ENCODE measurements at regions not wholly inside any gene's neighbourhood (a gene's known extent, or its start where the extent isn't known, plus 50 kb on each side); places are given as distances from the start of the nearest gene placed in this dataset.

DNA sequence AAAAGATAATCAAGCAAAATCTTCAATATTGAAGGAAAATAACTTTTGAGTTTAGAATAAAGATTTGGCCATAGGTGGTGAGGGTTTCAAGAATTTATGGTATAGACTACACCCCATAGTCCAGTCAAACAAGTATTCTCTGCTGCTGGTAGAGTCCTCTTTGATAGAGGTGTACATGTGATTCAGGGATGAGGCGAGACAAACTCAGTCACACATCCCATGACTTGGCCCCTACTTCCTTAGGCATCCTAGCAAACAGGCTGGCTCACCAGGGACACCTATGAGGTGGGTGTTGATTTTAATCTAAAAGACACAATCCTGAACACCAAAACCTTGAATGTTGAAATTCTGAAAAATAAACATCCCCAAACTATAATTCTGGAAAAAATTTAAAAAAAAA, 78.1 kb upstream of the SLC25A13 start:
- no peak overlapping the region for H3K27ac ChIP-seq
- H3K27me3 ChIP-seq, result no peaks in the 10 kb centered on the region
- H3K9me3 ChIP-seq, result no peaks in the 10 kb centered on the region
- H3K36me3 ChIP-seq, result no peaks in the 10 kb centered on the region
- TF ChIP-seq, protein P1, sequence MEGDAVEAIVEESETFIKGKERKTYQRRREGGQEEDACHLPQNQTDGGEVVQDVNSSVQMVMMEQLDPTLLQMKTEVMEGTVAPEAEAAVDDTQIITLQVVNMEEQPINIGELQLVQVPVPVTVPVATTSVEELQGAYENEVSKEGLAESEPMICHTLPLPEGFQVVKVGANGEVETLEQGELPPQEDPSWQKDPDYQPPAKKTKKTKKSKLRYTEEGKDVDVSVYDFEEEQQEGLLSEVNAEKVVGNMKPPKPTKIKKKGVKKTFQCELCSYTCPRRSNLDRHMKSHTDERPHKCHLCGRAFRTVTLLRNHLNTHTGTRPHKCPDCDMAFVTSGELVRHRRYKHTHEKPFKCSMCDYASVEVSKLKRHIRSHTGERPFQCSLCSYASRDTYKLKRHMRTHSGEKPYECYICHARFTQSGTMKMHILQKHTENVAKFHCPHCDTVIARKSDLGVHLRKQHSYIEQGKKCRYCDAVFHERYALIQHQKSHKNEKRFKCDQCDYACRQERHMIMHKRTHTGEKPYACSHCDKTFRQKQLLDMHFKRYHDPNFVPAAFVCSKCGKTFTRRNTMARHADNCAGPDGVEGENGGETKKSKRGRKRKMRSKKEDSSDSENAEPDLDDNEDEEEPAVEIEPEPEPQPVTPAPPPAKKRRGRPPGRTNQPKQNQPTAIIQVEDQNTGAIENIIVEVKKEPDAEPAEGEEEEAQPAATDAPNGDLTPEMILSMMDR (IDR thresholded peaks at IDR 0.05), result no peak
- TF ChIP-seq POLR2A (IDR thresholded peaks at IDR 0.05), result no peak
- no peak for DNase-seq
- H3K4me1 ChIP-seq, result no peaks in the 10 kb centered on the region
- H3K4me3 ChIP-seq, result no peak overlapping the region

DNA sequence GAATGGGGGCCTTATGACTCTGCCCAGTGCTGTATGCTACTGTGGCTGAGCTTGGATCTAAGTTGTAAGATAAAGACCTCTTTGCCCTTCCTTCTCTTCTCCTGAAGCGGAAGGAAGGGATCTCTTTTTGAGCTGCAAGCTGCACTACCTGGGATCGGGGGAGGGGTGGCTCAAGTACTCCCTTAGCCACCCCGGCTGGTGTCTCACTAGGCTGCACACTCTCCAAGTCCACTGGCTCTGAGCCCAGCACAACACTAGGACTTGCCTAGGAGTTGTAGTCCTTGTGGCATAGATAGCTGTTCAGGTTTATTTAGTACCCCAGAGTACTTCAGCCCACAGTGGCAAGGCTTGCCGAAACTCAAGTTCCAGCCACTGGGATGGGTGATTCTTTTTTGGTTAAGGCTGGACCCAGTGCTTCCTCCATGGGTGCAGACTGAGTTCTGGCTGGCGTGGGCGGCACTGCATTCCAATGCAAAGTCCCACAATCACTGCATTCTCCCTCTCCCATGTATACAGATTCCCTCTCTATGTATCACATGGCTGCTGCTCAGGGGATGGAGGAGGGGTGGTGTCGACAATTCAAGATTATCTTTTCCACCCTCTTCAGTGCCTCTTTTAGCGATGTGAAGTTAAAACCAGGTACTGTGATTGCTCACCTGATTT, 76.2 kb upstream of the SLC25A13 start:
- Histone ChIP-seq H3K4me1 (no peaks in the 10 kb centered on the region), H3K4me3 (no peak overlapping the region), H3K36me3 (no peaks in the 10 kb centered on the region), H3K9me3 (no peaks in the 10 kb centered on the region), H3K27me3 (no peaks in the 10 kb centered on the region), H3K27ac (no peak overlapping the region)
- TF ChIP-seq, protein P1 (IDR thresholded peaks at IDR 0.05), result no peak
- TF ChIP-seq POLR2A (IDR thresholded peaks at IDR 0.05), result no peak
- DNase-seq, result no peak

DNA sequence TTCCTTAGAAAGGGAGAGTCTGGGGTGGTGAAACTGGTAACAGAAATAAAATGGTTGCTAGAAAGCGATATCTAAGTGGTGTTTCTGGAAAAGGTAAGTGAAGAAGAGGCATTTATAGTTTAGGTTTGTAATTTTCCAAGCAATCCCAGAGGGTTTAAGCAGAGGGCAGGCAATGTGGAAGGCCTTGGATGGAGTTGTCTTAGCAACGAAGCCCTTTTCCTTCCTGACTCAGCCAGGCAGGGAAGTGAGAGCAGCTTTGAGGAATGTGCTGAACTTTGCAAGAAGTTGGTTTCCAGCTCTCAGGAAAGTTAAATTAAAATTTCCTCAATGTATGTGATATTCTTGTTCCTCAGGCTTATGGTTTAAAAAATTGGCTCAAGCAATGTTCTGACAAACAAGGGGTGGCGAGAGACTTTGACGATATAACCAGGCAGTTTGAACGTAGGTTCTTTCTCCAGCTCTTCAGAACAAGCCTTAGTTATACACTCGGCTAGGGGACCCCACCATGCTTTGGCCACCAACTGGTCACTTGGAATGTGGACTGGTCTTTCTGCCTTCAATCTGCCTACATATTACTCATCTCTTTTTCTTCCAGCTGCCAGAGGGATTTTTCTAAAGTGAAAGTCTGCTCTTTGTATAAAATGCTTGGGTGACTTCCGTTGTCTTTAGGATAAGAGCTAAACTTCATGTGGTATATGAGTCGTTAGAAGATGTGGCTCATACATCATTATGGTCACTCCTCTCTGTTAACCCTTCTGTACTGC, 66.9 kb upstream of the SLC25A13 start:
- DNase-seq, result no peak
- no peaks in the 10 kb centered on the region for H3K27me3 ChIP-seq
- no peaks in the 10 kb centered on the region for H3K4me1 ChIP-seq
- no peak overlapping the region for H3K4me3 ChIP-seq
- TF ChIP-seq, protein P1 (IDR thresholded peaks at IDR 0.05), result no peak
- TF ChIP-seq POLR2A (IDR thresholded peaks at IDR 0.05), result no peak
- no peaks in the 10 kb centered on the region for H3K9me3 ChIP-seq
- H3K36me3 ChIP-seq, result no peaks in the 10 kb centered on the region
- H3K27ac ChIP-seq, result peak overlapping the region in 1 of 4 donors; percentile 4

DNA sequence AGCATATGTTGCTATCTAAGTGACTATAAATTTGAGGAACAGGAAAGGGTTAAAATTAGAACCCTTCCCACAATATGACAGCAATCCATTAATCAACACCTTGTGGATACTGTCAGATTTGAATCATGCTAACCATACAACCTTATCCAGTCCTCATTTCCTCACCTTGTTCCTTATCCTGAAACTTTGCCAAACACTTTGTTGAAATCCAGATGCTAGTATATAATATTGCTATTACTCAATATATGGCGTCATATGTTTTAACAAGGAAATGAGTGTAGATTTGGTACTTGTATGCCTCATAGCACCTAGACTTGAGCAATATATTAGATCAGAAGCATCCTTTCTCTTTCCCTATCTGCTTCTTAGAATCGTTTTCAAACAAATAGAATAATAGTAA, 66.3 kb upstream of the SLC25A13 start:
- TF ChIP-seq, protein P1 (IDR thresholded peaks at IDR 0.05), result no peak
- TF ChIP-seq POLR2A (IDR thresholded peaks at IDR 0.05), result no peak
- no peak for DNase-seq
- no peak overlapping the region for H3K4me3 ChIP-seq
- no peak overlapping the region for H3K27ac ChIP-seq
- no peaks in the 10 kb centered on the region for H3K27me3 ChIP-seq
- H3K4me1 ChIP-seq, result no peaks in the 10 kb centered on the region
- H3K36me3 ChIP-seq, result no peaks in the 10 kb centered on the region
- H3K9me3 ChIP-seq, result no peaks in the 10 kb centered on the region

DNA sequence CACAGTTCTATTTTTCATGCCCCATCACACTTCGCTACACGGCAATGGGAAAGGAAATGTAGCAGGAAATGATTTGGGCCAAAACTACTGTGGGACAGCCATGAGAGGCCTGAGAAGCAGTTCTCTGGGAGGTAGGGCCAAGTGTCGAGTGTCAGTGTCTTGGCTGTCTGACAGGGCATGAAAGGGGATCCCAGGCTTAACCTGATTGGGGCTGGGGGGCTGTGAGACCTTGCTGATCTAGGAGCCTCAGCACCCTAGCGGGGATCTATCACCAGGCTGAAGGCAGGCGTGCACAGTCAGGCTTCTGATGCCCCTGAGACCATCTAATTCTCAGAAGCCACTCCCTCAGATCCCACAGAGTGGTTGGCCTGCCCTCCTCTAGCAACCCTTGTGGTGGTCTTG, 58.2 kb upstream of the SLC25A13 start:
- TF ChIP-seq POLR2A (IDR thresholded peaks at IDR 0.05), result no peak
- TF ChIP-seq, protein P1 (IDR thresholded peaks at IDR 0.05), result no peak
- no peaks in the 10 kb centered on the region for H3K27me3 ChIP-seq
- no peaks in the 10 kb centered on the region for H3K4me1 ChIP-seq
- H3K9me3 ChIP-seq, result no peaks in the 10 kb centered on the region
- no peak overlapping the region for H3K27ac ChIP-seq
- DNase-seq, result no peak
- no peaks in the 10 kb centered on the region for H3K36me3 ChIP-seq
- no peak overlapping the region for H3K4me3 ChIP-seq

All from Peyer's patch (tissue), 4 donors.